ENCODE measurements at regions not wholly inside any gene's neighbourhood (a gene's known extent, or its start where the extent isn't known, plus 50 kb on each side); places are given as distances from the start of the nearest gene placed in this dataset.

DNA sequence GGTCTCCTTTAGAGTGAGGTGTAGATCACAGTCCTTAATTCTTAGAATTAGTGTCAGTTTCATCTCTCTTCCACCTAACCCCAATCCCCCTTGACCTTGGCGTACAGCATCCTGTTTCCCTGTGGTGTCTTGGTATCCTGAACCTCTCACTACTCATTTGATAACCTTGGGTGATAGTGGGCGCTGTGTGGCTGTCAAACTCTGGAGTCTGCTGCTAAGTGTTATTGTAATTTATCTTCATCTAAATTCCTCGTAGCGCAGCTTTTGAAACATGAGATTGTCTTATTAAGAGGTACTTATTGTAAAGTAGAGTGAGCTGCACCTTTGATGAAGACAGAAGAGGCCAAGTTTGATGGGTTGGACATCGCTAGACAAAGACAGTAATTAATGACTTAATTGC, 222.6 kb upstream of the SPRED2 start:
- Histone ChIP-seq H3K4me1 (no peaks in the 10 kb centered on the region), H3K4me3 (no peak overlapping the region), H3K27me3 (ENCODE audit: low read depth) (no peaks in the 10 kb centered on the region), H3K27ac (no peak overlapping the region), H3K36me3 (no peaks in the 10 kb centered on the region), H3K9me3 (no peaks in the 10 kb centered on the region)
- intact Hi-C loops (cut with DNase I) = no loop called here
- no peak for TF ChIP-seq CTCF (IDR thresholded peaks at IDR 0.05)
- ATAC-seq = no peak
- no peak for DNase-seq

DNA sequence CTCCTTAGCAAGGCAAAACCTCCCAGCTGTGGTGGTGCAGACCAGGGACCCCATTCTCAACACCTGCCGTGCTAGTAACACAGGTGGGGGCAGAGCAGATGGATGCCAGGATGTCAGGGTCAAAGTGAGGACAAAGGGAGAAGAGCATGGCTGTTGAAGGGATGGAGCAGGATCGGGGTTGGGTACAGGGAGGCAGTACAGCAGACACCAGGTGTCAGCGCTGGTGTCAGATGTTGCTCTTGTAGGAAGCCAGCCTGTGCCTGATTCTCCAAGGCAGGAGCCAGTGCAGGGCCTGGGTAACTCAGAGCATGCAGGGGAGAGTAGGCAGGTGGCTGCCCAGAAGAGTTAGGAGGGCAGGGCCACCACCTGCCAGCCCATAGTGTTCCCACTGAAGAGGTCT, 222.1 kb upstream of the SPRED2 start:
- no peaks in the 10 kb centered on the region for H3K27me3 ChIP-seq (ENCODE audit: low read depth)
- no peak for TF ChIP-seq CTCF (IDR thresholded peaks at IDR 0.05)
- DNase-seq = no peak
- no peaks in the 10 kb centered on the region for H3K9me3 ChIP-seq
- peak in 1 of 2 donors; percentile 9 for ATAC-seq
- H3K27ac ChIP-seq = no peak overlapping the region
- no peaks in the 10 kb centered on the region for H3K4me1 ChIP-seq
- H3K36me3 ChIP-seq = no peaks in the 10 kb centered on the region
- intact Hi-C loops (cut with DNase I) = no loop called here
- H3K4me3 ChIP-seq = no peak overlapping the region

- ATAC-seq = no peak
These were observed 219.7 kb upstream of the SPRED2 start for GRCh38 chr2:65652066-65652465.

DNA sequence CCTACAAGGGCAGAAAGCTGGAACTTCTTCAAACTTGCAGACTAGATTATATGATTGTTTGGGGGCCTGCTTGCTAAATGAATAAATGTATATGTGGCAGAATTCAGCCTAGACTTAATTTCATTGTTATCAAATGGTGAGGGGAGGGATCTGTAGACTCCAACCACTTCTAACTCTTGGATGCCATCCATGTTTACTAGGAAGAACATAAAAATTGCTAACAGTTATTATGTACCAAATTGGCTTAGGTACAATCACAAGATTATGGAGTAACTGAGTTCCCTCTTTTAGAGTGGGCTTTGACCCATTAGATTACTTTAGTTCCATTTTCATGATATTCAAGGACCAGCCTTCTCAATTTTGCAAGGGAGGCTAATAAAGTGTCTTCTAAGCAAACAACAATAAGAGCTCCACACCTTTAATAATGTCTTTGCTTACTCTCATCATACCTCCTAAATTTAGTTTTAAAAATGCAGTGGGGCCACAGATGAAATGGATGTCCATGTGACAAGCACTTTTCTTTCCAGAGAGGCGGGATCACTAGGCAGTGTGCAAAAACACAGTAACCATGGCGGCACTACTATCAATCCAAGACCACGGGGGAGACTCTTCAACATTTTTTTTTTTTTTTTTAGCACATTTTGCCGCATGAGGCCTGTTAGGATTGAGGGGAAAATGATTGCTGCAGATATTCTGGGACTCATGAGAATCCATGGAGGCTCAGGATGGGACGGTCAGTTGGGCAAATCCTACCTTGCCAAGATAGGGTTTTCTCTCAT, 217.6 kb upstream of the SPRED2 start:
- DNase-seq (no peak), ATAC-seq (no peak)
- no peaks in the 10 kb centered on the region for H3K9me3 ChIP-seq
- H3K4me1 ChIP-seq = no peaks in the 10 kb centered on the region
- H3K27ac ChIP-seq = no peak overlapping the region
- no peak for TF ChIP-seq CTCF (IDR thresholded peaks at IDR 0.05)
- H3K4me3 ChIP-seq = no peak overlapping the region
- no peaks in the 10 kb centered on the region for H3K36me3 ChIP-seq
- intact Hi-C loops (cut with DNase I) = no loop called here
- no peaks in the 10 kb centered on the region for H3K27me3 ChIP-seq (ENCODE audit: low read depth)

More at GRCh38 chr2:65652066-65652465, 219.7 kb upstream of the SPRED2 start:
- Histone ChIP-seq H3K4me3 (no peak overlapping the region), H3K27ac (no peak overlapping the region), H3K9me3 (no peaks in the 10 kb centered on the region), H3K36me3 (no peaks in the 10 kb centered on the region), H3K4me1 (no peaks in the 10 kb centered on the region), H3K27me3 (ENCODE audit: low read depth) (no peaks in the 10 kb centered on the region)
- intact Hi-C loops (cut with DNase I) = no loop called here
- no peak for TF ChIP-seq CTCF (IDR thresholded peaks at IDR 0.05)
- DNase-seq = no peak

GRCh38 chr2:65647249-65647842, 214.9 kb upstream of the SPRED2 start:
- intact Hi-C loops (cut with DNase I) = no loop called here
- H3K4me3 ChIP-seq = no peak overlapping the region
- TF ChIP-seq CTCF (IDR thresholded peaks at IDR 0.05) = no peak
- no peak overlapping the region for H3K27ac ChIP-seq
- H3K36me3 ChIP-seq = no peaks in the 10 kb centered on the region
- H3K27me3 ChIP-seq (ENCODE audit: low read depth) = no peaks in the 10 kb centered on the region
- ATAC-seq (no peak), DNase-seq (no peak)
- H3K9me3 ChIP-seq = no peaks in the 10 kb centered on the region
- H3K4me1 ChIP-seq = no peaks in the 10 kb centered on the region

Data from lower lobe of right lung (tissue), 2 donors.